ENCODE measurements at regions not wholly inside any gene's neighbourhood (a gene's known extent, or its start where the extent isn't known, plus 50 kb on each side); places are given as distances from the start of the nearest gene placed in this dataset.

- DNase-seq (ENCODE audit: low spot score), result no peak
- no peak overlapping the region for H3K4me3 ChIP-seq
- peaks cover 4% of the 10 kb centered on the region for H3K9me3 ChIP-seq
- no peaks in the 10 kb centered on the region for H3K4me1 ChIP-seq (ENCODE audit: control insufficient read depth in 1 of 2, low read depth in 2 of 2)
- no peaks in the 10 kb centered on the region for H3K27me3 ChIP-seq (replicated peaks; ENCODE audit: insufficient read depth)
- no peak for TF ChIP-seq CTCF (IDR thresholded peaks at IDR 0.05)
- no peak overlapping the region for H3K27ac ChIP-seq
- no peak for ATAC-seq (ENCODE audit: insufficient number of reproducible peaks, low FRiP score, low read depth)
- no peaks in the 10 kb centered on the region for H3K36me3 ChIP-seq
These were observed 158.9 kb upstream of the FUT9 start for GRCh38 chr6:95856876-95857364.

GRCh38 chr6:95865857-95866256 is 149.9 kb upstream of the FUT9 start:
- Histone ChIP-seq H3K9me3 (no peaks in the 10 kb centered on the region), H3K4me1 (ENCODE audit: control insufficient read depth in 1 of 2, low read depth in 2 of 2) (no peaks in the 10 kb centered on the region), H3K27ac (no peak overlapping the region), H3K27me3 (replicated peaks; ENCODE audit: insufficient read depth) (no peaks in the 10 kb centered on the region), H3K4me3 (no peak overlapping the region), H3K36me3 (no peaks in the 10 kb centered on the region)
- DNase-seq (ENCODE audit: low spot score) (no peak), ATAC-seq (ENCODE audit: insufficient number of reproducible peaks, low FRiP score, low read depth) (no peak)
- no peak for TF ChIP-seq CTCF (IDR thresholded peaks at IDR 0.05)

GRCh38 chr6:95866732-95867131 is 149.0 kb upstream of the FUT9 start:
- DNase-seq (ENCODE audit: low spot score) (no peak), ATAC-seq (ENCODE audit: insufficient number of reproducible peaks, low FRiP score, low read depth) (no peak)
- no peak for TF ChIP-seq CTCF (IDR thresholded peaks at IDR 0.05)
- Histone ChIP-seq H3K9me3 (no peaks in the 10 kb centered on the region), H3K27ac (no peak overlapping the region), H3K4me1 (ENCODE audit: control insufficient read depth in 1 of 2, low read depth in 2 of 2) (no peaks in the 10 kb centered on the region), H3K36me3 (no peaks in the 10 kb centered on the region), H3K27me3 (replicated peaks; ENCODE audit: insufficient read depth) (no peaks in the 10 kb centered on the region), H3K4me3 (no peak overlapping the region)

- no peaks in the 10 kb centered on the region for H3K9me3 ChIP-seq
- no peak overlapping the region for H3K27ac ChIP-seq
- ATAC-seq (ENCODE audit: insufficient number of reproducible peaks, low FRiP score, low read depth), result no peak
- H3K4me1 ChIP-seq (ENCODE audit: control insufficient read depth in 1 of 2, low read depth in 2 of 2), result no peaks in the 10 kb centered on the region
- H3K27me3 ChIP-seq (replicated peaks; ENCODE audit: insufficient read depth), result no peaks in the 10 kb centered on the region
- TF ChIP-seq CTCF (IDR thresholded peaks at IDR 0.05), result no peak
- DNase-seq (ENCODE audit: low spot score), result no peak
- no peaks in the 10 kb centered on the region for H3K36me3 ChIP-seq
- H3K4me3 ChIP-seq, result no peak overlapping the region
These were observed 148.6 kb upstream of the FUT9 start for GRCh38 chr6:95867205-95867604.

GRCh38 chr6:95877480-95877879 is 138.3 kb upstream of the FUT9 start:
- DNase-seq (ENCODE audit: low spot score) (no peak), ATAC-seq (ENCODE audit: insufficient number of reproducible peaks, low FRiP score, low read depth) (no peak)
- Histone ChIP-seq H3K4me3 (no peak overlapping the region), H3K9me3 (no peaks in the 10 kb centered on the region), H3K27me3 (replicated peaks; ENCODE audit: insufficient read depth) (no peaks in the 10 kb centered on the region), H3K27ac (no peak overlapping the region), H3K4me1 (ENCODE audit: control insufficient read depth in 1 of 2, low read depth in 2 of 2) (no peaks in the 10 kb centered on the region), H3K36me3 (no peaks in the 10 kb centered on the region)
- no peak for TF ChIP-seq CTCF (IDR thresholded peaks at IDR 0.05)

All from thoracic aorta (tissue), 2 donors.